NCI-H526 treated with DMSO at 0.1 percent for 48 hours (cell line): ENCODE measurements at regions not wholly inside any gene's neighbourhood (a gene's known extent, or its start where the extent isn't known, plus 50 kb on each side); places are given as distances from the start of the nearest gene placed in this dataset.
"Not testable (repeated sequence)": the region's sequence is repeated elsewhere in the genome, so short reads cannot be mapped to it uniquely, and the experiment has no call there.

Experiments
- DNase-seq: peaks from one replicate; lab custom pipeline; 2025; lab: John Stamatoyannopoulos, UW

DNA sequence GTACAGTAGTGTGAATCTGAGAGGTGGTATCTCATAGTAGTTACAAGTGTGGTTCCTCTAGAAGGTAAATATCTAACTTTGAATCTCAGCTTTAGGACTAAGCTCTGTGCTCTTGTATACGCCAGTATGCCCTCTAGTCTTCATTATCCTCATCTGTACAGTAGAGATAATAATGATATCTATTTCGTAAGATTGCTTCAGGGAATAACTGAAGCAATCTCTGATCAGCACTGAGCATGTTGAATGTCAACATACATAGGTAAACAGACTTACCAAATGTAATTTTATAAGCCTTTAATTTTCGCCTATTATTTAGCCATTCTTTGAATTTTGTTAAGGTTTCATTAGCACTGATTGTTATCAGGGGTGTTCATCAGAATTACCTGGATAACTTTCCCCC is 175.2 kb upstream of the ANKRD50 start:
- DNase-seq: no peak

DNA sequence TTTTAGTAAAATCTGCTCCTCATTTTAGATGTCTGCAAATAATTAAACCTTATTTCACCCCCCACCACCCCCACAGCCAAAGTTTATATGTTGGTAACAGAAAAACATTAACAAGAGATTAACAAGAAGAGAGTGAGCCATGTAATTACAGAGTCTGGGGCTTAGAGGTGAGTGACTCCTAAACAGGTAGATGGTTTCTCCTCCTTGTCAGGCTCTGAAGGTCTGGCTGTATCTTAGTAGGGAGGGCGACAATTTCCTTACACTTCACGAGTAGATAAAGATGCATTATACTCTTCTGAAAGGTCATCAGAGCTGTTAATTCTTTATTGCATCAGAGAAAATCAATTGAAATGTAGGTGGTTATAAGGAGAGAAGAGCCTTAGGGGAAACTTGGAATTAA is 171.8 kb upstream of the ANKRD50 start:
- no peak for DNase-seq

DNA sequence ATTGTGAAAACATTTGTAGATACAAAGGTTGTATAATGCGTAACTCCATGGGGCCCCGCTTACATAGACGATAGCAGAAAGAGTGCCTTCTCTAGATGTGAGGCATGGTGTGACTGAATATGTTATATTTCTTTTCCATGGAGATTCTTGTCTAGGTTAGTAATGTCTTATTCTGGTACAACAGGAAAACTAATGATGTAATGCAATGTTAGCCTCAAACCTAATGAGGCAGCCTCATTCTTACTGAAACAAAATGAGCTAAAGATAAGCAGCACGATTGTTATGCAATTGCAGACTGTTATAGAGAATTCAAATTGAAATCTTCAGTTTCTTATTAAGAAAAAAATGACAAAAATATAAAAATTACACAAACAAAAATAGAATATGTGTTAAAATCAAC is 171.1 kb upstream of the ANKRD50 start:
- DNase-seq: no peak

DNA sequence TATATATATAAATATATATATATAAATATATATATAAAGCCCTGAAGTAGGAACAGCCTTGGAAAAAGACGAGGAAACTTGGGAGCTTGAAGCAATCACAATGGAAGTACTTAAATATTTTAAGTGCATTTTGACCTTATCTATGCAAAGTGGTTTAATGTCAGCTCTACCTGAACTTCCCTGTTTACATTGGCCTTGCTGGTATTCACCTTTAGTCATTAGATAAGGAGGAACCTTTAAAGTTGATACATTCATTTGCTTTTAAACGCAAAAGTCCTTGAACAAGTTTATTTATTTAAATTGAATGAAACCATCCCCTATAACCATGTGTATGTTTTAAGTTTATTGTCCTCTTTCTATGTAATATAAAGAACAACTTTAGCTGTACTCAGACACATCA is 166.7 kb upstream of the ANKRD50 start:
- DNase-seq: no peak

DNA sequence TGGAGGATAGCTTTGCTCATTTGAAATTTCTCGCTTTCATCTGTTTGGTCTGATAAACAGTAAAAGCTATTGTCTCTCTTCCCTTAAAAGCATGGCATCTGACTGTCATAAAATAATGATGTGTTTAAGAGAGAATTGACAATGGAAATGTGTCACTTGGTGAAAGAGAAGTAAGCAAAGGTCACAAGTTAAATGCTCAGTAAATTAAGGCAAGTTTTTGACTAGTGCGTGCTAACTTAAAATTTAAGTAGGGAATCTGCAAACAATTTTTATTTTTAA is 161.6 kb upstream of the ANKRD50 start:
- no peak for DNase-seq

DNA sequence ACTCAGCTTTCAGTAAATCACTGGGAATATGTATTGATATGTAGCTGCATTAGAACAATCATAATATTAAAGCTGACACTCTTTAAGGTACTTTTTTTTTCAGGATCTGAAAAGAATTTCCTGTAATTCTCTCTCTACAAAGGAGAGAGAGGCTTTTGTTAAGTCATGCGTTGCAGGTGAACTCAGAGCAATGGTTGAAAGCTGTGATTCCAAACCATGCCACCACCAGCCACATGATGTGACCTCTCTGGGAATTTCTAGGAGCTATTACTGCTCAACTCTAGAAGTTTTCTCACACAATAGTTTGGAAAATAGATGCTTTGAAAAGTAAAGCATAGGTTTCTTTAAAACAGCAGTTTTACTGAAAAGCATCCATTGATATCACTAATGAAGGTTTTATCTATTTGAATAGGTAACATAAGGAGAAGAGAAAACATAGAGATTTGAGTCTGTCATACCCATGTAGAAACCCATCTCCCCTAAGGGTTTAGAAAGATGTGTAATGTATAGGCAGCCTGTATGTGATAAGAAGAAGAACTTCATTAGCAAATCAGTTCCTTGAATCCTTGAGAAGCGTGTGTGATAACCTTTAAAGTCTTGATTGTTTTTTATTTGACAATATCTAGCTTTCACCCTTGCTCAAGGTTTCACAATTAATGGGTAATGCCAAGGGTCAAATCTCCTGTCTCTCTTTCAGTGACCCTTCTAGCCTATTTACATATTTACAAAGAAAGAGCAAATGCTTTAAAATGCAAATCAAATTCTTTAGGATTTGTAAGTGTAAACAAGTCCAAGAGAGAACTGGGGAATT is 161.0 kb upstream of the ANKRD50 start:
- no peak for DNase-seq

DNA sequence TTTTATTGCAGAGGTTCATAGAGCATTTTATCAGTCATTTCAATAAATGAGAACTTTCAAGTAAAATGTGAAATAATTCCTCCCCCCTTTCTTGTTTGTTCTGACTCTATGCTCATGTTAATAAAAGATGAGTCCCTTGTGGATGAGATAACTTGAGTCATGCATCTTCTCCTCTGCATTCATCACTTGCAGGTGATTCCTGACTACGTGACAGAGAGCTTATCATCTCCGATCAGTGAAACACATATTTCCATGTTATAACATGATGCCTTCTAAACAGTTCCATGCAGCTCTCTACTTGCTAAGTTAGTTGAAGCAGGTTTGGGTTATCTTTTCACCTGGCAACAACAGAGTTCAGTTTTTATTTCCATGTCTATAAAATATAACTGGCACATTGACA is 160.1 kb upstream of the ANKRD50 start:
- no peak for DNase-seq

DNA sequence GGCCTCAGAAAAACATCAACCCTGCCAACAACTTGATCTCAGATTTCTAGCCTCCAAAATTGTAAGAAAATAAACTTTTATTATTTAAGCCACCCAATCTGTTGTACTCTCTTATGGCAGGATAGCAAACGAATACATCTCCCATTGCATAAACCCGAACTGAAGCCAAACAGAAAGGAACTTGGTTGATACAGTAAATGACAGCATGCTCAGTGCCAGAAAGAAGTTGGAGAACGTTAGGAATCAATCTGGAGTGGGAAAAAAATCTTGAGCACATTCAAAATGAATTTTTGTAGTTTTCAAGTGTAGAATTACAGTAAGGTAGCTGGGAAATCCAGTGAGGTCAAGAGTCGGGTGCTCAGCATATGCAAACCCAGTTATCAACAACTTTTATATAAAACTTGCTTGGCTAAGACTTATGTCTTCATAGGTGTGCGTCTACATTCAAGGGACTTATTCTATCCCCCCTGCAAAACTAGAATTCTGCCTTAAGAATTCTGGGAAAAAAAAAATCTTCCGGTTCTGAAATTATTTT is 157.5 kb upstream of the ANKRD50 start:
- DNase-seq: no peak

DNA sequence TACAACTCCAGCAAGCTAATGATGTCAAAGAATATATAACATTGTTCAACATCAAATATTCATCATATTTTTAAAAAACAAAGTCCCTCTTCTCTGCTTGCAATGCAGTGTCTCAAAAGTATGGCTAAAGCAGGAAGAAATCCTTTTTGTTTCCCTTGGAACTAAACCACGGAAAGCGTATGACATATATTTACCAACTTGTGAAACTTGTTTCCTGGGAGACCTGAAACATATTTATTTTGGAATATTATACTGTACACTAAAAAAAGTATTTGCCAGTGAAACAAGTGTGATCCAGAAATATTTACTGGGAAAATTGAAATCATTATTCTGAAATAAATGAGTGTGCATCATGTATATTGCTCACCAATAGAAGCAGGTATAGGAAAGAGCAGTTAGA is 156.0 kb upstream of the ANKRD50 start:
- DNase-seq: no peak

DNA sequence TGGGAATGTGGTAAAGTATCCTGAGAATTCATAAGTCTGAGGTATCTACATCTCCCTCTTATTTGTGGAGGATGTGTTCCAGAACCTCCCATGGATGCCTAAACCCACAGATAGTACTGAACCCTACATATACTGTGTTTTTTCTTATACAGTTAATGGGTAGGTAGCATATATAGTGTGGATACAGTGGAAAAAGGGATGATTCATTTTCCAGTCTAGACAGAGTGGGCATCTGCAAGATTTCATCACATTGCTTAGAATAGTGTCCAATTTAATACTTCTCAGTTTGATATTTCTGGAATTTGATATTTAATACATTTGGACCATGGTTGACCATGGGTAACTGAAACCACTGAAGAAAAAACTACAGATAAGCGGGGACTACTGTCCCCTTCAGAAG is 155.0 kb upstream of the ANKRD50 start:
- DNase-seq: no peak

DNA sequence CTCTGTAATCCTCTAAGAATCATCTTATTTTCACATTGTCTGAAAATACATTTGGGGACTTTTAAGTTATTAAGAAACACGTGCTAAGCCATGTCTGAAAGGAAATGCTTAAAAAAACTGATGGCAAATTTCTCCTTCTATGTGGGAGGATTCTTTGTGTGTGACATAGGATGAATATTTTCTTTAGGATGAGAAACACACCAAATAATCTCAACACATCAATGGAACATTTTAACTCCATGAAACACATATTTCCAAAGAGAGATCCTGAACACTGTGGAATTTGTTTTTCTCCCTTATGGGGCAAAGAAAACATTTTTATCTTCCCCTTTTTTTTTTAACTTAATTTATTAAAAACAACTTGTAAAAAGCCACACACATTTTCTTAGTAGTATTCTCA is 153.8 kb upstream of the ANKRD50 start:
- DNase-seq: no peak

DNA sequence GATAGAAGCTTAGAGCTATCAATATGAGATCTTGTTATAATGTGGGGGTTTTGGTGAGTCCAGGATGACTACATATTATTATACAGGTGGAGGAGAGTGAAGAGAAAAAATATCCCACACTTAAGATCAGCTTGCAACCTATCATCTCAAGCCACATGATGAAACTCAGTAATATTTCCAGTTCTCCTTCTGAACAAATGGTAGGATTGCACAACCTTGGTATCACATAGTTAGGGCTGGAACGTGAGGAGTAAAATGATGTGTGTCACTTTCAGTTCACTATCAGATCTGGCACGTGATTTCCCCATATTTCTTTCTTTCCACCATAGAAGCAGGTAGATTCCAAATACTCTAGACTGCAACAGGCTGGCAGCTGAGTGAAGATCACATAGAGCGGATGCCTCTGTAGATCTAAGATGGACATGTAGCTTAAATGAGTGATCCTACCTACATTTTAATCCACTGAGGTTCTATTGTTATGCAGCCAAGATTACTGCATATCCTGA is 150.6 kb upstream of the ANKRD50 start:
- DNase-seq: no peak

DNA sequence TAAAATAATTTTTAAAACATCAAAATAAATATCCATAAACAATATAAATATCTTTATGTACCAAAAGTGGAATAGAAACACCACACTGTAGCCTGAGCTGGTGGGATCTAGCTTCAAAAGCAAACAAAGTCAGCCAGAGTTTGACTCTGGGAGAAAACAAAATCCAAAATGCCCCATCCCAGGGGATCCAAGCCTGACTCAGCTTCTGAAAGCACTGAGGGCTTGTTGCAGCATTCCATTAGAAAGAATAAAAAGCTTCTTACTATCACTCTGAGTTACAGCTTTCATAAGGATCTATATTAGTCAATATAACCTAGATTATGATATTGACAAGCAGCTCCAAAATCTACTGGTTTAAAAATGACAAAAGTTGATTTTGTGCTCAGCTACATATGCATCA is 149.7 kb upstream of the ANKRD50 start:
- DNase-seq: no peak

DNA sequence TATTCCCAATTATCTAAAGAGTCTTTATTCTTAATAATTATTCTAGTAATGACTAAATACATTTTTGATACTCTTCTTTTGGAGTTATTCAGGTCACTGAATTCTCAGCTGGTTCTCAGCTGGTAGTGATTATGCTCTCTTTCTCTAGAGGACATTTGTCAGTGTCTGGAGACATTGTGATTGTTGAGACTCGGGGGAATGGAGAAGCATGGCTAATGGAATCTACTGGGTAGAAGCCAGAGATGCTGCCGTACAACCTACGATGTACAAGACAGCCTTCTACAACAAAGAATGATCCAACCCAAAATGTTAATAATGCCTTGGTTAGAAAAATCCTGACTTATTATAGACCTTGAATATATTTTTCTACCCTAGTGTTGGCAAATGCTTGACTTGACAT is 149.2 kb upstream of the ANKRD50 start:
- DNase-seq: no peak

DNA sequence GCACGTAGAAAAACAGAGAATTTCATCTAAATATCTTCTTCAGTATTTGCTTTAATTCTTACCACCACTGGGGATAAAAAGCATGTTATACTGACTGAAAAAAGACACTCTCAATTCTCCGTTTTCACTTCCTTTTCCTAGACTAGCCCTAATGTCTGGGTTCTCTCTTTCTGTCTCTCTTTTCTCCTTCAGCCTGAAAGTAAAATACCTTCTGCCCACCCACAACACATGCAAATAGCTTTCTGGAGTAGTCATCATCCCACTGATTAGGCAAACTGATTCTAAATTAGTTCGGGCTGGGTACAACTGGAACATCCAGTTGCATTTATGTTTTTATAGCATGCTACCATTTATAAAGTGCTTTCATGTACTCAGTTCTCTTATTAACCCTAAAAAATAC is 142.4 kb upstream of the ANKRD50 start:
- DNase-seq: no peak

DNA sequence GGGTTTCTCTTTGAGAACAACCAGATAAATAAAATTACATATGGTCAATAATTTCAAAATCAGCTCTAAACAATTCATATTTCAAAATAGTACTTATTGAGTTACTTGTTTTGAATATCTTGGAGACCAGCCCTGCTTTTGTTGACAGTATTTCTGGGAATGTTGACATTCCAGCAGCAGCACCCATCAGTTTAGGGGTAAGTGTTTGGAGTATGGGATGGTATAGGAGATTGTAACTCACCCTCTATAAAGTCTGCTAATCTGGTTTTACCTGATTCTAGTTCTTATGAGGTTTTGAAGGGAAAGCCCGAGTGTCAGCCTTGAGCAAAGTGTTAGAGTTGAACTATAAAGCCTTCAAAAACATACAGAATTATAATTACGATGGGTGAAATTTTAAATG is 139.2 kb upstream of the ANKRD50 start:
- no peak for DNase-seq

DNA sequence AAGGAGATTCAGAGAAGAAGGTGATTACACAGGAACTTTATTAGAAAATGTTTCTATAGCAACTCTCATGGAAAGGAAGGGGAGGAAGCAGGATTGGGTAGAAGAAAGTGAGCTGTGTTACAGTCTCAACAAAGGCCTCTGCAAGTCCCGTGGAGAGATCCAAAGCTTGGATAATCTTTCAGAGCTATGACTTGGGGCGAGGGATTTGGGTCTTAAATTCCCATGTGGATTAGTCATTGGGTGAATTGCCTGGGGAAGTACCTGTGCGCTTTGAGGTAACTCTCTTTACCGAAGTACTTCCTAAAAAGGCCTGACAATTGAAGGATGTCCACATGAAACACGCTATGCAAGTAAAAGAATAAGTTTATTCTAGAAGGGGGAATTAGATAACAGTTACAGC is 133.8 kb upstream of the ANKRD50 start:
- no peak for DNase-seq

DNA sequence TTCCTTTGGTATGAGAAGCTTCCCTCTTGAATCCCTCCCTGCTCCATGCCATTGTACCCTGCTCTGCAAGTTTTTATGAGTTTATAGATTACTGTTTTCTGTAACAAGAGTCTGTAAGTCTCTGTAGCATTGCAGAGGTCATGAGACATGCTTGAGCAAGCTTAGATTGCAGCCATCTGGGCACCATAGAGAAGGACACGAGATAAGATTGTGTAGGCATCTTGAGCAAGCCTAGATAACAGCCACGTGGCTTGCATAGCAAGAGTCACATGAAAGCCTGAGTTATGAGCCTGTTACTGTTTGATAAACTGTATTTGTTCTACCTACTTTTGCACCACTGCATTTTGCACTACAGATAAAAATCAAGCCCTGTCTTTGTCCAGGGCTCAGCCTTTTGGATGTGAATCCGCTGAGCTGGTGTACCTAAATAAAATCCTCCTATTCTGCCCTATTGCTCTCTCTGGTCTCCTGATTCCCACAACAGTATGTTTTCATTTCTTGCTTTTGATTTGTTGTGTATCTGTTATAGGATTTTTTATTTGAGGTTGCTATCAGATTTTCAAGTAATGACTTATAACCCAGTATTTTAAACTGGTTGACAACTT is 127.4 kb upstream of the ANKRD50 start:
- no peak for DNase-seq

DNA sequence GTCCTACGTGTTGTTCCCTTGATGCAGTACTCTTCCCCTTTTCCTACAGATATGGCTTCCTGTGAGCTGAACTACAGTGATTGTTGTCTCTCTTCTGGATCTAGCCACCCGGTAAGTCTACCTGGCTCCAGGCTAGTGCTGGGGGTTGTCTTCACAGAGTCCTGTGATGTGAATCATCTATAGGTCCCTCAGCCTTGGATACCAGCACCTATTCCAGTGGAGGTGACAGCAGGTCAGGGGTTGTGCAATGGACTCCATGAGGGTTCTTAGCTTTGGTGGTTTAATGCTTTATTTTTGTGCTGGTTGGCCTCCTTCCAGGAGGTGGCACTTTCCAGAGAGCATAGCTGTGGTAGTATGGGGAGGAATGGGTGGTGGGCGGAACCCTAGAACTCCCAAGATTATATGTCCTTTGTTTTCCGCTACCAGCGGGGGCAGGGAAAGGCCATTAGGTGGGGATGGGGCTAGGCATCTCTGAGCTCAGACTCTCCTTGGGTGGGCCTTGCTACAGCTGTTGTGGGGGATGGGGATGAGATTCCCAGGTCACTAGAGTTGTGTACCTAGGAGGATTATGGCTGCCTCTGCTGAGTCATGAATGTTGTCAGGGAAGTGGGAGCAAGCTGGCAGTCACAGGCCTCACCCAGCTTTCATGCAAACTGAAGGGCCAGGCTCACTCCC is 121.4 kb upstream of the ANKRD50 start:
- DNase-seq: no peak

DNA sequence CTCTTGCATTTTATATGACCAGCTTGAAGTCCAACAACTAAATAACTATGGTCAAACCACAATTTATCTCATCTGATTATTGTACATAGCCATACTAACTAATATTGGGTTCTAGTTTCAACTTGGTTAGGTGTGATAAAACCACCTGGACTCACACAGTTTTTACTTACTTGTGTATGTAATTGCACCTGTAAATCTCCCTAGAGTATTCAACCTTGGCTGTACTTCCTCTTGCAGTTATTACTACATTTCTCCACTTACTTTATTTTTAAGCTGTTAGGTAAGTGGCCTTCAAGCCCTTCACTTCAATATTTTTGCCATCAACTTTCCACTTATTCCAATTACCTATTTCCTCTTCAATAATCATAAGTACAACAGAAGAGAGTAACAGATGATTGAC is 115.8 kb upstream of the ANKRD50 start:
- DNase-seq: no peak

DNA sequence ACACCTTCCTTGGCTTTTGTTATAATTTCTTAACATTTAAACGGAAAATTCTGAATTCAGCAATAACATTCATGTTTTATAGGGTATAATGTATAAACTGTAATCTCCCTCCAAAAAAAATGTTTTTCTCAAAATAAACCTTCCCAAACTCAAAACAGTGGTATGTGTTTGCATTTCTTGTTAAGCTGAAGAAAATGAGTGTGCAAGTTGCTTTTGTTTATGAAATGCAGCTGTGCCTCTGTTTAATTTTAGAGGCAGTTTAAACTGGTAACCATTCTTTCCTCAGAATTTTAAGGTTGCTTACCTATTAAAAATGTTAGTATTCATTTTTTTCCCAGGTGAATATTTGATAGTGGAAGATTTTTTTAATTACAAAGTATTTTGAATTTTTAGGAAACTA is 105.0 kb upstream of the ANKRD50 start:
- DNase-seq: no peak

DNA sequence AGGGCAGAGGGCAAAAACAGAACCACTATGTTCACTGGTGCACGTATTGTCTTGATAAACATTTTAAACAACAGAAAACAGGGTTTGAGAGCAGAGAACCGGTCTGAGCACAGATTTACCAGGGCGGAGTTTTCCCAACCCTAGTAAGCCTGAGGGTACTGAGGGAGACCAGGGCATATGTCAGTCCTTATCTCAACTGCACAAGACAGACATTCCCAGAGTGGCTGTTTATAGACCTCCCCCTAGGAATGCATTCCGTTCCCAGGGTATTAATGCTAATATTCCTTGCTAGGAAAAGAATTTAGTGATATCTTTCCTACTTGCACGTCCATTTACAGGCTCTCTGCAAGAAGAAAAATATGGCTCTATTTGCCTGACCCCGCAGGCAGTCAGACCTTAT is 99.7 kb upstream of the ANKRD50 start:
- DNase-seq: not testable (repeated sequence)

DNA sequence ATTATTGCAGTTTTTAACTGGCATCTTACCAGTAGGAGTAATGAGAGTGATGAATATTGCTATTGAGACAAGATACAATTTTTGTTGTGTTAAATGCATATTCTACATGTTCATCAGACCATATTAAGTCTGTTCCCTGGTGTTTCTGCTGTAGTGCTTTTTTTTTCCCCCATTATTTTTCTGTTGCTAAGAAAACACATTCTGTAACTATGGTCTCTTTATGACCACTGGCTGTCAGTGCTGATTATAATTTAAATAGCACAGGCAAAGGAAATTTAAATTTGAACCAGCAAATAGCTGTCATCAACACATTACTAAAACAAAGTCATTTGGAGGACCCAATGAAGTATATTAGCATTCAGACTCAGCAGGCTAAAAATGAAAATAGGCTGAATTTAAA is 98.3 kb upstream of the ANKRD50 start:
- DNase-seq: no peak
